K562 (cell line): ENCODE measurements at regions not wholly inside any gene's neighbourhood (a gene's known extent, or its start where the extent isn't known, plus 50 kb on each side); places are given as distances from the start of the nearest gene placed in this dataset.

Experiments
- ATAC-seq: fragments of 200-7000 bp; cut with Tn5 transposase; 3 replicates; pipeline ENCODE4 v1.9.1; 2020; ENCODE audit warnings: moderate library complexity
- BruUV-seq: library from RNA; stranded (reverse); fragments of 400-500 nt; replicated peaks from 2 replicates; lab custom pipeline; 2021; lab: Mats Ljungman, UMichigan
- CTCF ChIA-PET: fragments of 300-600 bp; formaldehyde crosslinking; extraction: SDS; loops from one replicate; lab custom pipeline; 2021; ENCODE audit warnings: low intra/inter-chr PET ratio; lab: Yijun Ruan, JAX
- POLR2A ChIA-PET: fragments of 300-600, 350-650 bp; sonication (Branson Sonifier 250); formaldehyde crosslinking; extraction: SDS; loops from one replicate; lab custom pipeline; 2021; ENCODE audit warnings: antibody characterized with exemption, inconsistent platforms; lab: Yijun Ruan, JAX
- DNase-seq, 4 experiments: peaks; one replicate each; pipeline versions ENCODE4 v3.0.0 to v3.0.0-alpha.2; 2011 to 2018; ENCODE audit warnings: low spot score in 3 of 4, mixed read lengths in 3 of 4; ENCODE audit errors: extremely low read depth in 1 of 4
- FAIRE-seq: peaks from 2 replicates; lab custom pipeline; 2011; peaks lifted over from hg19 to GRCh38; lab: Jason Lieb, UNC
- H2AFZ ChIP-seq: 2 replicates; pipeline ENCODE4 v1.6.0; 2011; ENCODE audit warnings: low read depth, low read length, control low read depth, inconsistent platforms
- H3K27ac ChIP-seq: fragments of 200-600 bp; 3 replicates; pipeline ENCODE4 v1.8.0; 2011; ENCODE audit warnings: low read depth, mild to moderate bottlenecking, control low read depth, inconsistent platforms, low read length, moderate library complexity, mixed read lengths; ENCODE audit errors: extremely low read depth
- H3K27me3 ChIP-seq, 2 experiments: fragments of 300-600 bp in 1 of 2; 2 replicates in 1 of 2; 3 replicates in 1 of 2; pipeline versions ENCODE4 v1.6.0 to v1.8.0; 2011; ENCODE audit warnings: inconsistent platforms in 2 of 2, low read length in 2 of 2, mild to moderate bottlenecking in 1 of 2, mixed read lengths in 1 of 2, moderate library complexity in 1 of 2; ENCODE audit not compliant: control insufficient read depth in 2 of 2, insufficient read depth in 2 of 2
- H3K36me3 ChIP-seq: fragments of 300-600 bp; 3 replicates; pipeline ENCODE4 v1.8.0; 2011; ENCODE audit warnings: mild to moderate bottlenecking, low read length, inconsistent platforms; ENCODE audit not compliant: control insufficient read depth, insufficient read depth
- H3K4me1 ChIP-seq, 2 experiments: fragments of 200-600 bp in 1 of 2; replicated peaks in 1 of 2; 2 replicates in 1 of 2; 3 replicates in 1 of 2; pipeline versions ENCODE4 v1.5.1 to v1.8.0; 2011; ENCODE audit warnings: inconsistent platforms in 2 of 2, low read length in 2 of 2, mild to moderate bottlenecking in 1 of 2, mixed read lengths in 1 of 2, moderate library complexity in 1 of 2; ENCODE audit not compliant: control insufficient read depth in 2 of 2, insufficient read depth in 2 of 2
- H3K4me2 ChIP-seq: 2 replicates; pipeline ENCODE4 v1.6.1; 2011; ENCODE audit warnings: low read length, control low read depth, inconsistent platforms, mixed read lengths; ENCODE audit not compliant: insufficient read depth
- H3K4me3 ChIP-seq: fragments of 200-600 bp; sonication (generic), shearing (Covaris generic); 2 replicates; pipeline ENCODE4 v1.5.1; 2016; ENCODE audit warnings: control low read depth, inconsistent platforms
- H3K79me2 ChIP-seq: fragments of 200-600 bp; 3 replicates; pipeline ENCODE4 v1.8.0; 2011; ENCODE audit warnings: low read length, inconsistent platforms; ENCODE audit not compliant: control insufficient read depth, insufficient read depth
- H3K9ac ChIP-seq, 2 experiments: 2 replicates each; pipeline versions ENCODE4 v1.6.0 to v1.6.1; 2011; ENCODE audit warnings: low read depth in 2 of 2, low read length in 2 of 2, control low read depth in 1 of 2, inconsistent platforms in 1 of 2, mild to moderate bottlenecking in 1 of 2, mixed read lengths in 1 of 2; ENCODE audit not compliant: insufficient read depth in 1 of 2
- H3K9me1 ChIP-seq: one replicate; pipeline ENCODE4 v1.6.0; 2011; ENCODE audit warnings: inconsistent platforms, mild to moderate bottlenecking, low read length, moderate library complexity; ENCODE audit not compliant: control insufficient read depth, insufficient read depth
- H3K9me3 ChIP-seq: replicated peaks from 2 replicates; pipeline ENCODE4 v1.5.1; 2011; ENCODE audit warnings: low read depth, low read length, inconsistent platforms; ENCODE audit not compliant: control insufficient read depth, insufficient read depth
- H4K20me1 ChIP-seq: replicated peaks from 2 replicates; pipeline ENCODE4 v1.6.1; 2011; ENCODE audit warnings: low read length, inconsistent platforms, mixed read lengths; ENCODE audit not compliant: control insufficient read depth, insufficient read depth
- whole genome bisulfite sequencing: fragments of 100-300 bp; shearing (Covaris generic); methylation state at CpG from one replicate; pipeline ENCODE4 v1.1.6; 2016; ENCODE audit warnings: low coverage, mixed read lengths; ENCODE audit not compliant: insufficient coverage; ENCODE audit errors: missing lambda C conversion rate; 5-methylcytosine and 5-hydroxymethylcytosine counted together
- in situ Hi-C: fragments of 300-500 bp; cut with MboI; formaldehyde crosslinking; loops from 4 replicates; pipeline ENCODE4 v1.15.0; 2018; ENCODE audit warnings: inconsistent platforms, mixed read lengths
- intact Hi-C: fragments of 100-400 bp; cut with micrococcal nuclease; formaldehyde crosslinking; loops from 2 replicates; pipeline ENCODE4 v1.14.2; 2022
- TF ChIP-seq, protein P1 (sequence below): fragments of 250-450 bp; sonication (Bioruptor Pico); IDR thresholded peaks from 2 replicates; pipeline ENCODE4 v1.4.0; 2020

DNA sequence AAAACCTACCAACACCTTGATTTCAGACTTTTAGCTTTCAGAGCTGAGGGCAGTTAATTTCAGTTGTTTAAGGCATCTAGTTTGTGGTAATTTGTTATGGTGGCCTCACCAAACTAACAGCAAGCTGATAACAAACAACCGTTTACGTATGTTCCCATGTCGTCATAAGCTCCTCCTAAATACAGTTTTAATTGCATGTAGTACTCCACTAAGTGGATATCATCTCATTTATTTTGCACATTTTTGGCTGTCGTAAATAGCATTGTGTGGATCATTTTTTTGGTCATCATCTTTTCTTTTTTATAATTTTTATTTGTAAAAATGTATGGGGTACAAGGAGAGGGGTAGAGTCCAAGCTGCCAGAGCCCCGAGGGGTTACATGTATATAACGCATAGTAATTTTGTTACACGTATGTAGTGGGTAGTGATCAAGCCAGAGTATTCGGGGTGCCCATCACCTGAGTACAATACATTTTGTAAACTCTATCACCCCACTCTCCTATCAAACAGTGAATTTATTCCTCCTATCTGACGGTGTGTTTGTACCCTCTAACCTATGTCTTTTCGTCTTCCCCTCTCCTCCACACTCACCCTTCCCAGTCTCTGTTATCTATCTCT lies 89.2 kb upstream of the MYCN start:
- POLR2A ChIA-PET: no interaction called here
- BruUV-seq: no TSS peak
- Histone ChIP-seq H3K9me1 (no peaks in the 10 kb centered on the region), H4K20me1 (0 out of 2 replicates have a peak, but pooled peaks cover 3% of the 10 kb centered on the region), H3K27me3 (peaks cover 0 to 14% of the 10 kb centered on the region in 2 experiments; a peak in 2 of 5 replicates), H3K9me3 (no peaks in the 10 kb centered on the region), H3K9ac (no peak overlapping the region), H3K27ac (no peak overlapping the region), H3K4me1 (no peaks in the 10 kb centered on the region), H2AFZ (no peak overlapping the region), H3K36me3 (no peaks in the 10 kb centered on the region), H3K79me2 (no peaks in the 10 kb centered on the region), H3K4me3 (no peak overlapping the region), H3K4me2 (no peak overlapping the region)
- DNase-seq (no peak), ATAC-seq (no peak), FAIRE-seq (no peak)
- 0% methylated on average over 10 of the region's 10 CpGs for WGBS
- CTCF ChIA-PET: no interaction called here
- intact Hi-C loops (no loop called here), in situ Hi-C loops (no loop called here)
- TF ChIP-seq, protein P1, sequence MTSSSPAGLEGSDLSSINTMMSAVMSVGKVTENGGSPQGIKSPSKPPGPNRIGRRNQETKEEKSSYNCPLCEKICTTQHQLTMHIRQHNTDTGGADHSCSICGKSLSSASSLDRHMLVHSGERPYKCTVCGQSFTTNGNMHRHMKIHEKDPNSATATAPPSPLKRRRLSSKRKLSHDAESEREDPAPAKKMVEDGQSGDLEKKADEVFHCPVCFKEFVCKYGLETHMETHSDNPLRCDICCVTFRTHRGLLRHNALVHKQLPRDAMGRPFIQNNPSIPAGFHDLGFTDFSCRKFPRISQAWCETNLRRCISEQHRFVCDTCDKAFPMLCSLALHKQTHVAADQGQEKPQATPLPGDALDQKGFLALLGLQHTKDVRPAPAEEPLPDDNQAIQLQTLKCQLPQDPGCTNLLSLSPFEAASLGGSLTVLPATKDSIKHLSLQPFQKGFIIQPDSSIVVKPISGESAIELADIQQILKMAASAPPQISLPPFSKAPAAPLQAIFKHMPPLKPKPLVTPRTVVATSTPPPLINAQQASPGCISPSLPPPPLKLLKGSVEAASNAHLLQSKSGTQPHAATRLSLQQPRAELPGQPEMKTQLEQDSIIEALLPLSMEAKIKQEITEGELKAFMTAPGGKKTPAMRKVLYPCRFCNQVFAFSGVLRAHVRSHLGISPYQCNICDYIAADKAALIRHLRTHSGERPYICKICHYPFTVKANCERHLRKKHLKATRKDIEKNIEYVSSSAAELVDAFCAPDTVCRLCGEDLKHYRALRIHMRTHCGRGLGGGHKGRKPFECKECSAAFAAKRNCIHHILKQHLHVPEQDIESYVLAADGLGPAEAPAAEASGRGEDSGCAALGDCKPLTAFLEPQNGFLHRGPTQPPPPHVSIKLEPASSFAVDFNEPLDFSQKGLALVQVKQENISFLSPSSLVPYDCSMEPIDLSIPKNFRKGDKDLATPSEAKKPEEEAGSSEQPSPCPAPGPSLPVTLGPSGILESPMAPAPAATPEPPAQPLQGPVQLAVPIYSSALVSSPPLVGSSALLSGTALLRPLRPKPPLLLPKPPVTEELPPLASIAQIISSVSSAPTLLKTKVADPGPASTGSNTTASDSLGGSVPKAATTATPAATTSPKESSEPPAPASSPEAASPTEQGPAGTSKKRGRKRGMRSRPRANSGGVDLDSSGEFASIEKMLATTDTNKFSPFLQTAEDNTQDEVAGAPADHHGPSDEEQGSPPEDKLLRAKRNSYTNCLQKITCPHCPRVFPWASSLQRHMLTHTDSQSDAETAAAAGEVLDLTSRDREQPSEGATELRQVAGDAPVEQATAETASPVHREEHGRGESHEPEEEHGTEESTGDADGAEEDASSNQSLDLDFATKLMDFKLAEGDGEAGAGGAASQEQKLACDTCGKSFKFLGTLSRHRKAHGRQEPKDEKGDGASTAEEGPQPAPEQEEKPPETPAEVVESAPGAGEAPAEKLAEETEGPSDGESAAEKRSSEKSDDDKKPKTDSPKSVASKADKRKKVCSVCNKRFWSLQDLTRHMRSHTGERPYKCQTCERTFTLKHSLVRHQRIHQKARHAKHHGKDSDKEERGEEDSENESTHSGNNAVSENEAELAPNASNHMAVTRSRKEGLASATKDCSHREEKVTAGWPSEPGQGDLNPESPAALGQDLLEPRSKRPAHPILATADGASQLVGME (CRISPR knock-in tag): no peak
